ENCODE measurements at regions not wholly inside any gene's neighbourhood (a gene's known extent, or its start where the extent isn't known, plus 50 kb on each side); places are given as distances from the start of the nearest gene placed in this dataset.

DNA sequence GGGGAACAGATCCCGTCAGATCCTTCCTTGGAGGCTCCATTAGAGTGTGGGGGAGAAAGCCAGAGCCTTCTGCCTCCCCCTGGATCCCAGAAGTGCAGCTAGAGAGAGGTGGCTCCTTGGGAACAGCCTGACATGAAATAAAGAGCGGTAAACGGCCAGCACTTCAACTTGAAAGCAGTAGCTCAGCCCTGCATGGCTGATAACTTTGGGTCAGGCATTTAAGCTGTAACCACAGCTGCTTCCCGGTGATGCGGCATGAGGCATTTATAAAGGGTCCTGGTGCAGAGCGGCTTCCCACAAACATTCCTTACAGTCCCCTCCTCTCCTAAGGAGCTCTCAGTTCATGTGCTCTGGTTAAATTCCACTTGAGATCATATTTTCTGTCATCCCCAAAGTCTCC lies 960.3 kb downstream of the VRK1 start:
- H3K4me3 ChIP-seq (ENCODE audit: low read length) = no peak overlapping the region
- DNase-seq (no peak), ATAC-seq (no peak)
- no peaks in the 10 kb centered on the region for H3K27me3 ChIP-seq (ENCODE audit: control insufficient read depth, insufficient read depth)
- no peaks in the 10 kb centered on the region for H3K4me1 ChIP-seq (ENCODE audit: control insufficient read depth, insufficient read depth, low read length)
- H3K9me3 ChIP-seq (ENCODE audit: control insufficient read depth, low read length) = no peaks in the 10 kb centered on the region
- no peak overlapping the region for H3K27ac ChIP-seq (ENCODE audit: low read length)
- WGBS = 53% methylated on average over 6 of the region's 6 CpGs
- intact Hi-C loops (cut with DNase I) = no loop called here

DNA sequence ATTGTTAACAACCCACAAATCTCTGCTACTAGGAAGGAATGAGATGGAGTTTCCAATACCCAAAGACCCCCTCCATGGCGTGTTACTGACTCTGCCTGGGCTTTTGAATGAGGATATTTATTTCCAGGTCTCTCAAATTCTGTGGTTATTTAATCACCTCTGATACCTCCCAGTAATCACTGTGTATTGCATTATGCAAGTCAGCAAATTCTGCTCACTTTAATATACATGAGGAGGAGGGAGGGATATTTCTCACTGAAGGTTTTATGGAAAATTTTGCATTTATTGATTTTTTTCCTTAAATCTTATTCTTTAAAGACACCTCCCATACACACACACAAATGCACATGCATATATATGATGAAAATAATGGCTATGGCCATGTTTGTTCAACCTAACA lies 962.9 kb downstream of the VRK1 start:
- no peaks in the 10 kb centered on the region for H3K9me3 ChIP-seq (ENCODE audit: control insufficient read depth, low read length)
- no peaks in the 10 kb centered on the region for H3K27me3 ChIP-seq (ENCODE audit: control insufficient read depth, insufficient read depth)
- H3K4me1 ChIP-seq (ENCODE audit: control insufficient read depth, insufficient read depth, low read length) = no peaks in the 10 kb centered on the region
- H3K27ac ChIP-seq (ENCODE audit: low read length) = no peak overlapping the region
- intact Hi-C loops (cut with DNase I) = no loop called here
- H3K4me3 ChIP-seq (ENCODE audit: low read length) = no peak overlapping the region
- WGBS = 74% methylated on average over 1 of the region's 1 CpG
- DNase-seq (no peak), ATAC-seq (no peak)

GRCh38 chr14:97762386-97762785 lies 965.2 kb downstream of the VRK1 start:
- ATAC-seq (no peak), DNase-seq (no peak)
- Histone ChIP-seq H3K27me3 (ENCODE audit: control insufficient read depth, insufficient read depth) (no peaks in the 10 kb centered on the region), H3K4me1 (ENCODE audit: control insufficient read depth, insufficient read depth, low read length) (no peaks in the 10 kb centered on the region), H3K9me3 (ENCODE audit: control insufficient read depth, low read length) (no peaks in the 10 kb centered on the region), H3K4me3 (ENCODE audit: low read length) (no peak overlapping the region), H3K27ac (ENCODE audit: low read length) (no peak overlapping the region)
- intact Hi-C loops (cut with DNase I) = no loop called here
- 48% methylated on average over 5 of the region's 5 CpGs for WGBS

GRCh38 chr14:97771340-97772045 lies 974.3 kb downstream of the VRK1 start:
- intact Hi-C loops (cut with DNase I) = no loop called here
- Histone ChIP-seq H3K27ac (ENCODE audit: low read length) (no peak overlapping the region), H3K4me1 (ENCODE audit: control insufficient read depth, insufficient read depth, low read length) (no peaks in the 10 kb centered on the region), H3K27me3 (ENCODE audit: control insufficient read depth, insufficient read depth) (no peaks in the 10 kb centered on the region), H3K9me3 (ENCODE audit: control insufficient read depth, low read length) (no peaks in the 10 kb centered on the region), H3K4me3 (ENCODE audit: low read length) (no peak overlapping the region)
- 69% methylated on average over 8 of the region's 8 CpGs for WGBS
- DNase-seq = no peak
- no peak for ATAC-seq

GRCh38 chr14:97773598-97773997 lies 976.4 kb downstream of the VRK1 start:
- intact Hi-C loops (cut with DNase I) = no loop called here
- H3K4me3 ChIP-seq (ENCODE audit: low read length) = no peak overlapping the region
- no peak overlapping the region for H3K27ac ChIP-seq (ENCODE audit: low read length)
- H3K9me3 ChIP-seq (ENCODE audit: control insufficient read depth, low read length) = no peaks in the 10 kb centered on the region
- H3K27me3 ChIP-seq (ENCODE audit: control insufficient read depth, insufficient read depth) = no peaks in the 10 kb centered on the region
- 69% methylated on average over 6 of the region's 6 CpGs for WGBS
- H3K4me1 ChIP-seq (ENCODE audit: control insufficient read depth, insufficient read depth, low read length) = no peaks in the 10 kb centered on the region
- ATAC-seq (no peak), DNase-seq (no peak)

- no peaks in the 10 kb centered on the region for H3K9me3 ChIP-seq (ENCODE audit: control insufficient read depth, low read length)
- no peak overlapping the region for H3K27ac ChIP-seq (ENCODE audit: low read length)
- H3K27me3 ChIP-seq (ENCODE audit: control insufficient read depth, insufficient read depth) = no peaks in the 10 kb centered on the region
- DNase-seq (no peak), ATAC-seq (no peak)
- 44% methylated on average over 5 of the region's 5 CpGs for WGBS
- no peak overlapping the region for H3K4me3 ChIP-seq (ENCODE audit: low read length)
- intact Hi-C loops (cut with DNase I) = no loop called here
- H3K4me1 ChIP-seq (ENCODE audit: control insufficient read depth, insufficient read depth, low read length) = no peaks in the 10 kb centered on the region
Measured at GRCh38 chr14:97776890-97777558, 979.8 kb downstream of the VRK1 start.

DNA sequence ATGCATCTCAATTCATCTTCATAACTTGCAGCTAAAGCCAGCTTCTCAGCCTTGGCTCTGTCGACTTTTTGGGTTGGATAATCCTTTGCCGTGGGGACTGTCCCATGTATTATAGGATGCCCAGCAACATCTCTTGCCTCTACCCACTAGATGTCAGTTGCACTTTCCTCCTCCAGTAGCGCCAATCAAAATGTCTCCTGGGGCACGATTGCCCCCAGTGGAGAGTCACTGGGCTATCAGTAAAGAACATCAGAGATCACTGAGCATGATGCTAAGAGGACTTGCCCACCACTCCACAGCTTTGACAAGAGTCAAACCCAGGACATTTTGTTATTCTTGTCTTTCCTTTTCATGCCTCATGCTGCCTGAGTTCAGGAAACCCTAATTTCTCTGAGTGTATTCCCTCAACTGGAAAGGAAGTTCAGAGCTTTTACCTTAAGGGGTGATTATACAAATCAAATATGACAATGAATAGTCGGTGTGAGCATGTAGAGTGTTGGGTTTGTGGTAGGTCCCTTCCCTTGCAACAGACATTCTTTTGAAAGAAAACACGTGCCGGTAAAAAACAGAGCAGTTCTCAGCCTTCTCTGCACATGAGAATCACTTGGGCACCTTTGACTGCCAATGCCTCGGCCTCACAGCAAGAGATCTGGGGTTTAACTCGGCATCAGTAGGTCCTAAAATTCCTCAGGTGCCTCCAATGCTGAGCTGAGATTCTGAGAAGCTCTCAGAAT lies 980.6 kb downstream of the VRK1 start:
- no peak for ATAC-seq

GRCh38 chr14:97779140-97779539 lies 982.0 kb downstream of the VRK1 start:
- no peak for ATAC-seq
- Histone ChIP-seq H3K9me3 (ENCODE audit: control insufficient read depth, low read length) (no peaks in the 10 kb centered on the region), H3K4me3 (ENCODE audit: low read length) (no peak overlapping the region), H3K27ac (ENCODE audit: low read length) (no peak overlapping the region), H3K27me3 (ENCODE audit: control insufficient read depth, insufficient read depth) (no peaks in the 10 kb centered on the region), H3K4me1 (ENCODE audit: control insufficient read depth, insufficient read depth, low read length) (no peaks in the 10 kb centered on the region)
- WGBS = 63% methylated on average over 5 of the region's 5 CpGs
- no peak for DNase-seq
- intact Hi-C loops (cut with DNase I) = no loop called here

More for the DNA sequence above, 980.6 kb downstream of the VRK1 start:
- no peaks in the 10 kb centered on the region for H3K27me3 ChIP-seq (ENCODE audit: control insufficient read depth, insufficient read depth)
- no peaks in the 10 kb centered on the region for H3K9me3 ChIP-seq (ENCODE audit: control insufficient read depth, low read length)
- no peak for DNase-seq
- H3K4me3 ChIP-seq (ENCODE audit: low read length) = no peak overlapping the region
- H3K27ac ChIP-seq (ENCODE audit: low read length) = no peak overlapping the region
- WGBS = 78% methylated on average over 9 of the region's 9 CpGs
- intact Hi-C loops (cut with DNase I) = no loop called here
- H3K4me1 ChIP-seq (ENCODE audit: control insufficient read depth, insufficient read depth, low read length) = no peaks in the 10 kb centered on the region

DNA sequence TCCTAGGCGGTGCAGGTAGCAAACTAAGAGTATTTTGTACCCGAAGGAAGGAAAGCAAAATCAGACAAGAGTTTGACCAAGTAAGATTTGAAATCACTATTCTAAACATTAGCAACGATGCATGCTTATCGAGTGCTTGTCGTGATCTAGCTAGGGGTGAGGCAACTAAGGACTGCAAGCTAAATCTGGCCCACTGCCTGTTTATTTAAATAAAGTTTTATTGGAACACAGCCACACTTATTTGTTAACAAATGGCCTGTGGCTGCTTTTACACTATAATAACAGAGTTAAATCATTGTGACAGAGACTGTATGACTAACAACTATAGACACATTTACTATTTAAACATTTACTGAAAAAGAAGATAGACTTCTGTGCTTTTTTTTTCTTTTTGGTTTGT lies 983.6 kb downstream of the VRK1 start:
- Histone ChIP-seq H3K27me3 (ENCODE audit: control insufficient read depth, insufficient read depth) (no peaks in the 10 kb centered on the region), H3K27ac (ENCODE audit: low read length) (no peak overlapping the region), H3K4me3 (ENCODE audit: low read length) (no peak overlapping the region), H3K9me3 (ENCODE audit: control insufficient read depth, low read length) (no peaks in the 10 kb centered on the region), H3K4me1 (ENCODE audit: control insufficient read depth, insufficient read depth, low read length) (no peaks in the 10 kb centered on the region)
- ATAC-seq (no peak), DNase-seq (no peak)
- intact Hi-C loops (cut with DNase I) = no loop called here
- 89% methylated on average over 5 of the region's 5 CpGs for WGBS

DNA sequence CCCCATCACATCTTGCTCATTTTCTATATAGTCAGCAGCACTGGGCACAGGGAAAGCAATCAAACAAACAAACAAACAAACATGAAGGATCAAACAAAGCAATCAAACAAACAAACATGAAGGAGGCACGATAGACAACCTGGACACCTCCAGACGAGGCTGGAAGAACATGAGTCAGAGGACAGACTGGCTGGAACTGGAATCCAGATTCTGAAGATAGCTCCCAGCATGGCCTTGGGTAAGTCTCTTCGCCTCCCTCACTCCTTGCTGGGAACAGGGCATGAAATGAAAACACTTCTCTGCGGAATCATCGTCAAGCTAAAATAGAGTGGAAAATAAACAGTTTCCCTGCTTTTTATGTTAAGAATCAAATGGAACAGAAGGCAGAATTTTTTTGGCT lies 984.8 kb downstream of the VRK1 start:
- Histone ChIP-seq H3K27me3 (ENCODE audit: control insufficient read depth, insufficient read depth) (no peaks in the 10 kb centered on the region), H3K4me1 (ENCODE audit: control insufficient read depth, insufficient read depth, low read length) (no peaks in the 10 kb centered on the region), H3K9me3 (ENCODE audit: control insufficient read depth, low read length) (no peaks in the 10 kb centered on the region), H3K27ac (ENCODE audit: low read length) (no peak overlapping the region), H3K4me3 (ENCODE audit: low read length) (no peak overlapping the region)
- ATAC-seq (no peak), DNase-seq (no peak)
- 84% methylated on average over 5 of the region's 5 CpGs for WGBS
- intact Hi-C loops (cut with DNase I) = no loop called here

DNA sequence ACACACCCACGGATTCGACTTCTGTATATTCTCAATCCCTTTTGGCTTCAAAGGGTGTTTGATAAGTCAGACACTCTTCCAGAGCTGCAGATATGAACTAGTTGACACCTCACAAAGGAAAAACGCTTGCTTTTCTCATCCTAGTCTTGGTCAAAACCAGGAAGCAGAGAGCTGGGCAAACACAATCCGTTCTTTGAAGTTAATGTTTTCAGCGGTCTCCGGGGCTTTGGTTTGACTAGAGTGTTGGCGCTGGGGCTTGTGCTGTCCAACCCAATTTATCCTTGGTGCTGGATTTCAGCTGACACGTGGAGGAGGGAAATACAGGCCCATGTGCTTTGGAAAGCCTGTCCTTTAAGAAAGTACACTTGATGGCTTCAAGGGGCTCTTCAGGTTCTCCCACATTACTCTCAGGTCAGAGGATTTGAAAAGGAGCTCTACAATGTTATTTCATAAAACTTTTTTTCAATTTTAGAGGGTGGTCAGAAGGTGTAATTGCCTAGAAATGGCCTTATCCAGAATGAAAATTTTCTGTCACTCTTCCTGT lies 985.8 kb downstream of the VRK1 start:
- WGBS = 53% methylated on average over 8 of the region's 8 CpGs
- DNase-seq = no peak
- no peak for ATAC-seq
- Histone ChIP-seq H3K27me3 (ENCODE audit: control insufficient read depth, insufficient read depth) (no peaks in the 10 kb centered on the region), H3K4me1 (ENCODE audit: control insufficient read depth, insufficient read depth, low read length) (no peaks in the 10 kb centered on the region), H3K27ac (ENCODE audit: low read length) (no peak overlapping the region), H3K9me3 (ENCODE audit: control insufficient read depth, low read length) (no peaks in the 10 kb centered on the region), H3K4me3 (ENCODE audit: low read length) (no peak overlapping the region)
- intact Hi-C loops (cut with DNase I) = no loop called here
